Suppressor macrophage treated with lipopolysaccharide for 1 hour (primary cell): ENCODE measurements at regions not wholly inside any gene's neighbourhood (a gene's known extent, or its start where the extent isn't known, plus 50 kb on each side); places are given as distances from the start of the nearest gene placed in this dataset.

Experiments
- DNase-seq, 3 donors: peaks; one replicate each; pipeline ENCODE4 v3.0.0-alpha.2; 2020 to 2022

- no peak for DNase-seq
Observed at GRCh38 chr1:87512431-87512830, 183.8 kb downstream of the LMO4 start.

- no peak for DNase-seq
Observed at GRCh38 chr1:87513255-87513654, 184.6 kb downstream of the LMO4 start.

GRCh38 chr1:87513966-87514660 is 185.4 kb downstream of the LMO4 start:
- no peak for DNase-seq

GRCh38 chr1:87515781-87516180 is 187.1 kb downstream of the LMO4 start:
- DNase-seq = no peak

GRCh38 chr1:87518794-87519193 is 190.1 kb downstream of the LMO4 start:
- DNase-seq = no peak

GRCh38 chr1:87521452-87521851 is 192.8 kb downstream of the LMO4 start:
- no peak for DNase-seq

- no peak for DNase-seq
Observed at GRCh38 chr1:87523466-87523865, 194.8 kb downstream of the LMO4 start.

GRCh38 chr1:87524021-87524754 is 195.5 kb downstream of the LMO4 start:
- DNase-seq = no peak

GRCh38 chr1:87528754-87529517 is 200.3 kb downstream of the LMO4 start:
- DNase-seq = no peak

- no peak for DNase-seq
Observed at GRCh38 chr1:87530042-87530807, 201.5 kb downstream of the LMO4 start.

- no peak for DNase-seq
Observed at GRCh38 chr1:87535551-87535950, 206.9 kb downstream of the LMO4 start.

- no peak for DNase-seq
Observed at GRCh38 chr1:87539147-87539546, 210.5 kb downstream of the LMO4 start.

- DNase-seq = no peak
Observed at GRCh38 chr1:87542697-87543096, 214.0 kb downstream of the LMO4 start.

GRCh38 chr1:87549738-87550137 is 221.1 kb downstream of the LMO4 start:
- DNase-seq = no peak

GRCh38 chr1:87553511-87553910 is 224.8 kb downstream of the LMO4 start:
- DNase-seq = no peak

GRCh38 chr1:87555366-87555765 is 226.7 kb downstream of the LMO4 start:
- no peak for DNase-seq

- DNase-seq = no peak
Observed at GRCh38 chr1:87556326-87556725, 227.6 kb downstream of the LMO4 start.

GRCh38 chr1:87558921-87559320 is 230.2 kb downstream of the LMO4 start:
- no peak for DNase-seq

GRCh38 chr1:87560137-87560536 is 231.5 kb downstream of the LMO4 start:
- DNase-seq = no peak

GRCh38 chr1:87560601-87561360 is 232.1 kb downstream of the LMO4 start:
- no peak for DNase-seq

GRCh38 chr1:87563211-87563610 is 234.5 kb downstream of the LMO4 start:
- DNase-seq = no peak

GRCh38 chr1:87565861-87566260 is 237.2 kb downstream of the LMO4 start:
- DNase-seq = no peak
